H9 (cell line): ENCODE measurements at regions not wholly inside any gene's neighbourhood (a gene's known extent, or its start where the extent isn't known, plus 50 kb on each side); places are given as distances from the start of the nearest gene placed in this dataset.

ENCODE experiments used
- DNase-seq: peaks from one replicate; pipeline ENCODE4 v3.0.0-alpha.2; 2017
- H2AFZ ChIP-seq: one replicate; pipeline ENCODE4 v1.6.1; 2013; ENCODE audit warnings: mild to moderate bottlenecking, low read length, control low read depth, moderate library complexity
- H2AK5ac ChIP-seq: 2 replicates; pipeline ENCODE4 v1.6.1; 2013; ENCODE audit warnings: low read length, control low read depth, mixed read lengths; ENCODE audit not compliant: insufficient read length
- H2BK120ac ChIP-seq: one replicate; pipeline ENCODE4 v1.6.1; 2013; ENCODE audit warnings: low read depth, mild to moderate bottlenecking, low read length, control low read depth, inconsistent platforms; ENCODE audit not compliant: poor library complexity, severe bottlenecking
- H2BK12ac ChIP-seq: 2 replicates; pipeline ENCODE4 v1.6.1; 2013; ENCODE audit warnings: low read length, control low read depth, mixed read lengths, low read depth; ENCODE audit not compliant: insufficient read length
- H2BK15ac ChIP-seq: 2 replicates; pipeline ENCODE4 v1.6.1; 2013; ENCODE audit warnings: low read depth, low read length, control low read depth
- H2BK20ac ChIP-seq: one replicate; pipeline ENCODE4 v1.6.1; 2013; ENCODE audit warnings: low read depth, mild to moderate bottlenecking, low read length, control low read depth, inconsistent platforms; ENCODE audit not compliant: poor library complexity, severe bottlenecking
- H2BK5ac ChIP-seq: 2 replicates; pipeline ENCODE4 v1.6.1; 2013; ENCODE audit warnings: low read length, control low read depth, mixed read lengths; ENCODE audit not compliant: insufficient read length
- H3K14ac ChIP-seq: 2 replicates; pipeline ENCODE4 v1.6.1; 2013; ENCODE audit warnings: low read length, control low read depth; ENCODE audit not compliant: insufficient read depth
- H3K18ac ChIP-seq: 2 replicates; pipeline ENCODE4 v1.6.1; 2013; ENCODE audit warnings: low read depth, mild to moderate bottlenecking, mixed read lengths, low read length, control low read depth; ENCODE audit not compliant: insufficient read length
- H3K23ac ChIP-seq: 2 replicates; pipeline ENCODE4 v1.6.1; 2013; ENCODE audit warnings: low read length, control low read depth, mixed read lengths, low read depth; ENCODE audit not compliant: insufficient read length
- H3K23me2 ChIP-seq: 2 replicates; pipeline ENCODE4 v1.6.1; 2013; ENCODE audit warnings: low read depth, mild to moderate bottlenecking, mixed read lengths, low read length, control low read depth; ENCODE audit not compliant: insufficient read length, poor library complexity, severe bottlenecking
- H3K27ac ChIP-seq: 2 replicates; pipeline ENCODE4 v1.5.1; 2013; ENCODE audit warnings: low read length, control low read depth, mixed read lengths, low read depth; ENCODE audit not compliant: insufficient read length
- H3K27me3 ChIP-seq: 2 replicates; pipeline ENCODE4 v1.6.1; 2013; ENCODE audit warnings: low read length, control low read depth, inconsistent platforms; ENCODE audit not compliant: insufficient read depth
- H3K4ac ChIP-seq: 2 replicates; pipeline ENCODE4 v1.6.1; 2013; ENCODE audit warnings: low read depth, mild to moderate bottlenecking, control low read depth, inconsistent platforms, low read length, moderate library complexity
- H3K4me1 ChIP-seq: 2 replicates; pipeline ENCODE4 v1.6.1; 2013; ENCODE audit warnings: low read length, control low read depth, inconsistent platforms; ENCODE audit not compliant: insufficient read depth
- H3K4me2 ChIP-seq: 2 replicates; pipeline ENCODE4 v1.6.1; 2013; ENCODE audit warnings: low read length, control low read depth, mixed read lengths; ENCODE audit not compliant: insufficient read length, insufficient read depth
- H3K56ac ChIP-seq: 2 replicates; pipeline ENCODE4 v1.6.1; 2013; ENCODE audit warnings: low read depth, mild to moderate bottlenecking, mixed read lengths, low read length, control low read depth; ENCODE audit not compliant: insufficient read length
- H3K79me1 ChIP-seq: 2 replicates; pipeline ENCODE4 v1.6.1; 2013; ENCODE audit warnings: low read depth, mild to moderate bottlenecking, moderate library complexity, low read length, control low read depth, inconsistent platforms; ENCODE audit not compliant: insufficient read depth, poor library complexity, severe bottlenecking
- H3K79me2 ChIP-seq: 2 replicates; pipeline ENCODE4 v1.6.1; 2013; ENCODE audit warnings: low read length, control low read depth, inconsistent platforms; ENCODE audit not compliant: insufficient read depth
- H3K9ac ChIP-seq: 2 replicates; pipeline ENCODE4 v1.6.1; 2013; ENCODE audit warnings: low read length, control low read depth, mixed read lengths; ENCODE audit not compliant: insufficient read length; ENCODE audit errors: extremely low read depth
- H3K9me3 ChIP-seq: one replicate; pipeline ENCODE4 v1.6.1; 2013; ENCODE audit warnings: low read depth, low read length, inconsistent platforms; ENCODE audit not compliant: control insufficient read depth
- H3T11ph ChIP-seq: one replicate; pipeline ENCODE4 v1.6.1; 2013; ENCODE audit warnings: mild to moderate bottlenecking, low read length, control low read depth, inconsistent platforms
- H4K20me1 ChIP-seq: one replicate; pipeline ENCODE4 v1.6.1; 2013; ENCODE audit not compliant: control insufficient read depth, insufficient read length, insufficient read depth
- H4K5ac ChIP-seq: 2 replicates; pipeline ENCODE4 v1.6.1; 2013; ENCODE audit warnings: low read depth, mild to moderate bottlenecking, mixed read lengths, low read length, control low read depth; ENCODE audit not compliant: insufficient read length
- H4K8ac ChIP-seq: replicated peaks from 2 replicates; pipeline ENCODE4 v1.6.1; 2013; ENCODE audit warnings: low read length, control low read depth, mixed read lengths, low read depth; ENCODE audit not compliant: insufficient read length
- H4K91ac ChIP-seq: 2 replicates; pipeline ENCODE4 v1.6.1; 2013; ENCODE audit warnings: low read depth, mild to moderate bottlenecking, moderate library complexity, mixed read lengths, low read length, control low read depth; ENCODE audit not compliant: insufficient read length
- H3K27ac Mint-ChIP-seq, 3 experiments: 2 replicates in 2 of 3; 3 replicates in 1 of 3; pipeline ENCODE4 v1.8.0; 2020 to 2021; ENCODE audit warnings: mixed read lengths in 3 of 3, mild to moderate bottlenecking in 1 of 3, moderate library complexity in 1 of 3
- H3K27me3 Mint-ChIP-seq: 2 replicates; pipeline ENCODE4 v1.8.0; 2021; ENCODE audit warnings: low read depth, mild to moderate bottlenecking, moderate library complexity, mixed read lengths
- H3K36me3 Mint-ChIP-seq, 3 experiments: 2 replicates in 2 of 3; 3 replicates in 1 of 3; pipeline ENCODE4 v1.8.0; 2020 to 2021; ENCODE audit warnings: low read depth in 3 of 3, mixed read lengths in 3 of 3; ENCODE audit not compliant: insufficient read depth in 1 of 3
- H3K4me1 Mint-ChIP-seq, 2 experiments: 2 replicates each; pipeline ENCODE4 v1.8.0; 2020; ENCODE audit warnings: mixed read lengths in 2 of 2
- H3K4me3 Mint-ChIP-seq, 2 experiments: 2 replicates in 1 of 2; 3 replicates in 1 of 2; pipeline ENCODE4 v1.8.0; 2020 to 2021; ENCODE audit warnings: mild to moderate bottlenecking in 2 of 2, mixed read lengths in 2 of 2, moderate library complexity in 1 of 2
- H3K9me3 Mint-ChIP-seq, 2 experiments: 2 replicates in 1 of 2; 3 replicates in 1 of 2; pipeline ENCODE4 v1.8.0; 2020; ENCODE audit warnings: mild to moderate bottlenecking in 2 of 2, mixed read lengths in 2 of 2, moderate library complexity in 1 of 2
- CTCF ChIP-seq: fragments of 200-600 bp; sonication (generic); conservative IDR thresholded peaks from 3 replicates; pipeline ENCODE4 v1.8.0; 2021; ENCODE audit warnings: antibody characterized with exemption, mild to moderate bottlenecking
- WGBS: extraction: QIAGEN DNeasy Blood & Tissue Kit; methylation state at CpG from one replicate; pipeline ENCODE4 v1.1.7; 2013; ENCODE audit warnings: missing lambda C conversion rate, low lambda C conversion rate, mixed read lengths; ENCODE audit not compliant: insufficient read length; ENCODE audit errors: extremely low coverage; 5-methylcytosine and 5-hydroxymethylcytosine counted together

- no peak overlapping the region for H3K4me3 Mint-ChIP-seq
- no peak overlapping the region for H3K27ac Mint-ChIP-seq
- no peak overlapping the region for H2BK15ac ChIP-seq
- no peak overlapping the region for H2BK20ac ChIP-seq
- peaks cover 3% of the 10 kb centered on the region; the same call in 1 of the 2 replicates for H3K4me1 ChIP-seq
- no peaks in the 10 kb centered on the region for H3K27me3 ChIP-seq
- no CpG with 5 or more reads among the region's 4 CpGs for whole genome bisulfite sequencing
- H4K91ac ChIP-seq = no peak overlapping the region
- no peak overlapping the region for H3K56ac ChIP-seq
- H3K36me3 Mint-ChIP-seq = peaks cover 0 to 10% (median 2%) of the 10 kb centered on the region in 3 experiments; a peak in 2 of 7 replicates
- H2BK5ac ChIP-seq = no peak overlapping the region
- no peak overlapping the region for H3K18ac ChIP-seq
- no peak overlapping the region for H3K23ac ChIP-seq
- no peak overlapping the region for H4K8ac ChIP-seq
- no peak overlapping the region for H2AK5ac ChIP-seq
- H2AFZ ChIP-seq = no peak overlapping the region
- no peak overlapping the region for H2BK120ac ChIP-seq
- peaks cover 5 to 7% of the 10 kb centered on the region in 2 experiments; a peak in 3 of 5 replicates for H3K9me3 Mint-ChIP-seq
- TF ChIP-seq CTCF = no peak
- H3K27ac ChIP-seq = no peak overlapping the region
- H4K20me1 ChIP-seq = no peaks in the 10 kb centered on the region
- H3K79me2 ChIP-seq = no peaks in the 10 kb centered on the region
- no peak overlapping the region for H3T11ph ChIP-seq
- H3K4me1 Mint-ChIP-seq = peaks cover 12 to 21% of the 10 kb centered on the region in 2 experiments
- no peak overlapping the region for H2BK12ac ChIP-seq
- DNase-seq = no peak
- H3K4me2 ChIP-seq = no peak overlapping the region
- H3K9me3 ChIP-seq = no peaks in the 10 kb centered on the region
- no peaks in the 10 kb centered on the region for H3K79me1 ChIP-seq
- H3K4ac ChIP-seq = no peak overlapping the region
- no peak overlapping the region for H3K9ac ChIP-seq
- no peaks in the 10 kb centered on the region; the same call in 1 of the 2 replicates for H3K27me3 Mint-ChIP-seq
- H3K23me2 ChIP-seq = no peaks in the 10 kb centered on the region
- no peak overlapping the region for H4K5ac ChIP-seq
- H3K14ac ChIP-seq = no peak overlapping the region
Observed at GRCh38 chr7:54672519-54672918, 86.5 kb downstream of the SEC61G start.
